Right renal pelvis (tissue), 4 donors: ENCODE measurements at regions not wholly inside any gene's neighbourhood (a gene's known extent, or its start where the extent isn't known, plus 50 kb on each side); places are given as distances from the start of the nearest gene placed in this dataset.
"Not testable (repeated sequence)": the region's sequence is repeated elsewhere in the genome, so short reads cannot be mapped to it uniquely, and the experiment has no call there.

Experiments used
- DNase-seq, 4 donors: peaks; one replicate each; pipeline ENCODE4 v3.0.0-alpha.2; 2013; ENCODE audit warnings: low read depth in 4 of 4, low spot score in 3 of 4, missing footprints in 1 of 4

DNA sequence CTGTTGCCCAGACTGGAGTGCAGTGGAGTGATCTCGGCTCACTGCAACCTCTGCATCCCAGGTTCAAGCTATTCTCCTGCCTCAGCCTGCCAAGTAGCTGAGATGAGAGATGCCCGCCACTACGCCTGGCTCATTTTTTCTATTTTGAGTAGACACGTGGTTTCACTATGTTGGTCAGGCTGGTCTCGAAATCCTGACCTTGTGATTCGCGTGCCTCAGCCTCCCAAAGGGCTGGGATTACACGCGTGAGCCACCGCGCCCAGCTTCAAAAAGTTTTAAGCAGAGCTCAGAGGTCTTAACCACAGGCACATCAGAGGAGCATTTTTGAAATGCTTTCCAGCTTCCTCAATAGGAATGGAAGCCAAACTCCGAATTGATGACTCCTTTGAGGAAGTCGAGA, 291.2 kb upstream of the FRG2C start:
- DNase-seq: not testable (repeated sequence)

DNA sequence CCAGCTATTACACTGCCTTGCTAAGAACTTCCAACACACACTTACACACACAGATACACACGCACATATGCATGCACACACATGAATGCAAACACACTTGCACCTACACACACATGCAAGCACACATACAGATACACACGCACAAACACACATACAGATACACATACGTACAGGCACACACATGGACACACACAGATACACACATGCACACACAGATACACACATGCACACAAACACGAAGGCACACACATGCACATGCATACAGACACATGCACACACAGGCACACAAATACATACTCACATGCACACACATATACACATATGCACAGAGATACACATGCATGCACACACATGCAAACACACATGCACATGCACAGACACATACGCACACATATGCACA, 284.3 kb upstream of the FRG2C start:
- not testable (repeated sequence) for DNase-seq

GRCh38 chr3:75380276-75380771, 283.8 kb upstream of the FRG2C start:
- DNase-seq: no peak

DNA sequence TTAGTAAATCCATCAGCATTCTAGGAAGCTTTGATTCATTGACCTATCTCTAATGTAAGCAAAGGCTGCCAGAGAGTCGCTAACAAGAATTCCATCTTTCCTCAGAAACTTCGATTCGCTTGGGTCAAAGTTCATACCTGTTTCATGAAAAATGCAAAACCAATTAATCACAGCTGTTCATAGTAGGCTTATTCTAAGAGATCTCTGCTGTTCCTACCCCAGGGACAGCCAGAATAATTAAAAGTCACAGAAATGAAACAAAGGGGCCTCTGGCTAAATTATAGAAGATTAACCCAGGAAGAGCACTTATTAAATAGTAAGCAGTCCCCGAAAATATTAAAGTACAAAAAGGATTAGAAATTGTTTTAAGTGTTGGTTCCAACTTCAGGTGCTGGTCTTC, 280.1 kb upstream of the FRG2C start:
- not testable (repeated sequence) for DNase-seq

DNA sequence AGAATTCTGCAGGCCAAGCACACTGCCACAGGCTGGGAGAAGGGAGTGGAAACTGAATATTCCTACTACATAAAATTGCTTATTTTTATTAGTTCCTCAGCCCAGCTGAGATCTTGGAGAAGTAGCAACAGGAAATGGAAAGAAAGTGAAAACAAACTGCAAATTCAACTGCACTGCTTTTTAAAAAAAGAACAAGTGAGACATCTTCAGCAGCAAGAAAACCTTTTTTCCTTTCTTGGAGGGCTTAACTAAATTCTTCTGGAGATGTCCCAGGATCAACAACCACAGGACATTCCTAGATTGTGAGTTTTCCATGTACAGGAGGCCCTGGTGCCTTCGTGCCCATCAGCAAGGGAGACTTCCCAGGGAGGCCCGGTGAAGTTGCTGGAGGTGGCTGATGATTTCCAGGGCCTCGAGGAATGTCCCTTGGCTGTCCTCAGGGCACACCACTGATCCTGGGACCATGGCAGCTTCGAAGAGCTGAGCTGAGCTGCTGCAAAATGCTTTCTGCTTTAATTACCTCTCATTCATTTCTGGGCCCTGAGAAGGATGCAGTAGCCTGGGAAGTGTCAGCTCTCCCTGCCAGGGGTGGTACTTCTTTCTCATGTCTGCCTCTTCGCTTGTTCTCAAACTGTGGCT, 275.5 kb upstream of the FRG2C start:
- DNase-seq: not testable (repeated sequence)

GRCh38 chr3:75393288-75393694, 270.8 kb upstream of the FRG2C start:
- not testable (repeated sequence) for DNase-seq

DNA sequence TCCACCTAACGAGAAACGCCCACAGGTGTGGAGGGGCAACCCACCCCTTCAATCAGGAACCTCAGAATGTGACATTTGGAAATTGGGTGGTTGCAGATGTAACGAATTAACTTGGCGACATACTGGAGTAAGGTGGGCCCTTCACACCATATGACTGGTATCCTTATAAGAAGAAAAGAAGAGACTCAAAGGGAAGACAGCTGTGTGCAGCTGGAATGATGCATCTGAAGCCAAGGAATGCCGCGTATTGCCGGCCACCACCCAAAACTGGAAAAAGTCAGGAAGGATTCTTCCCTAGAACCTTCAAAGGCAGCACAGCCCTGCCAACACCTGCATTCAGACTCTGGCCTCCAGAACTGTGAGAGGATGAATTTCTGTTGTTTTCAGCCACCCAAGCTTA, 270.0 kb upstream of the FRG2C start:
- DNase-seq: not testable (repeated sequence)

DNA sequence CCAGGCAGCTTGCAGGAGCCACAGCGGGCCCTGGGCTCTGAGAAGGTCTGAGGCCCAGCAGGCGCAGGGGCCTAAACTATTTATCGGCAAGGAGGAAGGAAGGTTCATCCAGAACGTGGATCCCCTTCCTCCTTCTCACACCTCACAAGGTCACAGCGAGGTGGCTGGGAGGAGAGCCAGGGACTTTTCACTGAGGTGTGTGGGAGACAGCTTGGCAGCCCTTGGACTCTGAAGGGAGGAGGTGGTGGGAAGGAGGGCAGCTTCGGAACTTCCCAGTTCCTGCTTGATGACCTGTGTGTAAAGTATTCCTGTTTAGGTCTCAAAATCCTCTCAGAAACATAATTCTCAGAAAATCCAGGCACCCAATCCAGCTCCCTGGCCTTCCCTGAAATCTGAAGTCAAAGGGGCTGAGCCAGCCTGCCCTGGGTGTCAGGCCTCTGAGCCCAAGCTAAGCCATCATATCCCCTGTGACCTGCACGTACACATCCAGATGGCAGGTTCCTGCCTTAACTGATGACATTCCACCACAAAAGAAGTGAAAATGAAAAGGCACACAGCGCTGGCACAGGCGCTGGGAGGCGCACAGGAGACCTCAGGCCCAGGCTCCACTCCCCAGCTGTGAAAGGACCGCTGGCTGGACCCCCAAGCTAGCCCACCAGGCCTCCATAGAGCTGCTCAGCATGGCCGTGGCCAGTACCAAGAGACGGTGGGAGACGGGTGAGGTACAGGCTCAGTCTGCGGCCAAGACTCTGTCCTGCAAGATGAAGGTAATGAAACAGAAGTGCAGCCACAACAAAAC, 269.4 kb upstream of the FRG2C start:
- DNase-seq: not testable (repeated sequence)

DNA sequence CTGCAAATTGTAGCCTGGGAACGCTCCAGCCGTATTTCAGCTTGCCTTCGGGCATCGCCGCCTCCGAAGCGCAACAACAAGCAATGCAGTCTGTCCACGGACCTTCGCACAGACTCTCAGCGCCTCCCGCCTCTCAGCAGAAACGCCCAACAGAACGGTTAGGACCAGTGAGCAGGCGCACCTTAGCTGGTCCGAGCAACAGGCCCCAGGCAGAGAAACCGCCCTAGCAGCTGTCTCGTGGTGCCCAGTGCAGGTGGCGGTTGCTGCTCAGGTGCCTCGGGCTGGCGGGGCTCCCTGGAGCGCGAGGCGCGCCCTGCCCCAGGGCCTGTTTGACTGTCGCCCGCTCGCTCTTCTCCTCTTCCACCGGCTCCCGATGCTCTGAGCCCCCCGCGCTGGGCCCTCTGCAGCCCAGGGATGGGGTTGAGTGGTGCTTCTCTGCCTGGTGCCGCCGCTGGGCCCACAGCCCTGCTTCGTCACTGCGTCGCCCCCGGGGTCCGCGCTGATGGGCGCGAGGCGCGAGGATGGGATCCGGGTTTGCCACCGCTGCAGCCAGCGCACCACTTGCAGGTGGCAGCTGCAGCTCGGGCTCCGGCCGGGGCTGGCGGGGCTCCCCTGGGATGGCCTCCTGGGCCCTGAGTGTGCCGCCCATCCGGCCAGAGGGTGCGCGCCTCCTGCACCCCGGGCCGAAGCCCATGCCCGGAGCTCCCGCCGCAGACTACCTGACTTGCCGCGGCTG, 268.4 kb upstream of the FRG2C start:
- no peak for DNase-seq

- DNase-seq: no peak
Observed at GRCh38 chr3:75396316-75396802, 267.8 kb upstream of the FRG2C start.

DNA sequence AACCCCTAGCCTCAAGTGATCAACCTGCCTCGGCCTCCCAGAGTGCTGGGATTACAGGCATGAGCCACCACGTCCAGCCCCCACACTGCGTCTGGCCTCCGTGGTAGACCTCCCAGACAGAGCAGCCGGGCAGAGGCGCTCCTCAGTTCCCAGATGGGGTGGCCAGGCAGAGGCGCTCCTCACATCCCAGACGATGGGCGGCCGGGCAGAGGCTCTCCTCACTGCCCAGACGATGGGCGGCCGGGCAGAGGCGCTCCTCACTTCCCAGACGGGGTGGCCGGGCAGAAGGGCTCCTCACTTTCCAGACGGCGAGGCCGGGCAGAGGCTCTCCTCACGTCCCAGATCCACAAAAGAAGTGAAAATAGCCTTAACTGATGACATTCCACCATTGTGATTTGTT, 266.6 kb upstream of the FRG2C start:
- not testable (repeated sequence) for DNase-seq

- DNase-seq: not testable (repeated sequence)
Observed at GRCh38 chr3:75422101-75422945, 241.8 kb upstream of the FRG2C start.

DNA sequence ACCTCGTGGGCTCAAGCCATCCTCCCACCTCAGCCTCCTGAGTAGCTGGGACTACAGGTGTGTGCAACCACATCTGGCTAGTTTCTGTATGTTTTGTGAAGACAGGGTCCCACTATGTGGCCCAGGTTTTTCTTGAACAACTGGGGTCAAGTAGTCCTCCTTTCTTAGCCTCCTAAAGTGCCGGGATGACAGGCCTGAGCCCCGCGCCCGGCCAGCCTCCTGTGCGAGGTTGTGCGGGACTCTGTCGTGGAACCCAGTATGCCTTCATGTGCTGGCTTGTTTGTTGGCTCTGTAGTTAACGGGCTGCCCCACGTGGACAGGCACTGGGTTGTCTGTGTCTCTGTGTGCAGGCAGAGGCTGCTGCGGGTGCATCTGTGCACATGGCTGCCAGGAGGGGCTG, 238.7 kb upstream of the FRG2C start:
- not testable (repeated sequence) for DNase-seq

DNA sequence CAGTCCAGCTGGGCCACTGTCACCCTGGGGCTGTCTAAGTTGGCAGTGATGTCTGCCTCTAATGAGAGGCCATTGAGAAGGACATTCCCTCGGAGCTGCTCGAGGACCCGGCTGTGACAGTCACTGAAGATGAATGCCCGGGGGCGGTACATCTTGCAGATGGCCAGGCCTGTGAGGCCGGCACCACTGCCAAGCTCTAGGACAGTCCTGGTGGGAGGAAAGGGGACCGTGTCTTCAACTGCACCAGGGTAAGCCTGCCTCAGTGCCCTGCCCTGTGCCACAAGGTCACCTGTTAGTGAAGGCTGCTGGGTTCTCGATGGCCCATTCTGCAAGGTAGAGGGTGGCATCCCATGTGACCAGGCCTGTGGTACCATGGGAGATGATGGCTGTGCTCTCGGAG, 236.6 kb upstream of the FRG2C start:
- DNase-seq: not testable (repeated sequence)

DNA sequence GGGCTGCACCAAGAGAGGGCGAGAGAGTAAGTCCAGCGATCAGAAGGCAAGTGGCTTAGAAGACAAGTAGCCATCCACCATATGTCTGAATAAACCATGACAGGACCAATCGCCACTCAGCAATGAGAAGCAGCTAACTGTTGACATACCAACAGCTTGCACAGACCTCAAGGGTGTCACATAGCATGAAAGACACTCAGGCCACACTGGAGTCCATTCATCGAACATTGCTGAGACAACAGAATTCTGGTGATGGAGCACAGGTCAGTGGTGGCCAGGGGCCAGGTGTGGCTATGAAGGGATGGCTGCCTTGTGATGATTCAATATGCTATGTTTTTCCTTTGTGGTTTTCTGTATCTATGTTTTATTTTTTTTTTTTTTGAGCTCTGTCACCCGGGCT, 236.2 kb upstream of the FRG2C start:
- DNase-seq: not testable (repeated sequence)

DNA sequence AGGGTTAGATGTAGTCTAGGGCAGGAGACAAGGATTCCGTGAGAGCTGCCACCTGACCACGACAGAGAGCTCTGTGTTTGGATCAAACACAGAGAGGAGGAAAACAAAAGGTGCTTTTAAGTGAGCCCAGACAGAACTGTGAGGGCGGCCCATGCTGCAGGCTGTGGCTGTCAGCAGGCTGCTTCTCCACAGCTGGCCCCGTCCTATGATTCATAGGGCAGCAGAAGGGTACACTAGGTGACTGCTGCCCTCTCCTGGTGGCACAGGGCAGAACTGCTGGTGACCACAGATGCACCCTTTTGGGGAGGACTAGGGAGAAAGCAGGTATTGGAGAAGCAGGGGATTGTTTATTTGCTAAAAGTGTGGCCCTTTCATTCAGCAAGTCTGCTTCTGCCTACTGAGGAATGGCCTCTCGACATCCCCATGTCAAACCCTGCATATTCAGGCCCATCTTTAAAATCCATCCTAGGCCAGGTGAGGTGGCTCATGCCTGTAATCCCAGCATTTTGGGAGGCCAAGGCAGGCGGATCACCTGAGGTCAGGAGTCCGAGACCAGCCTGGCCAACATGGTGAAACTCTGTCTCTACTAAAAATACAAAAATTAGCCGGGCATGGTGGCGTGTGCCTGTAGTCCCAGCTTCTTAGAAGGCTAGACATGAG, 234.4 kb upstream of the FRG2C start:
- peak; percentile 27 to 51 (median 38) for DNase-seq

DNA sequence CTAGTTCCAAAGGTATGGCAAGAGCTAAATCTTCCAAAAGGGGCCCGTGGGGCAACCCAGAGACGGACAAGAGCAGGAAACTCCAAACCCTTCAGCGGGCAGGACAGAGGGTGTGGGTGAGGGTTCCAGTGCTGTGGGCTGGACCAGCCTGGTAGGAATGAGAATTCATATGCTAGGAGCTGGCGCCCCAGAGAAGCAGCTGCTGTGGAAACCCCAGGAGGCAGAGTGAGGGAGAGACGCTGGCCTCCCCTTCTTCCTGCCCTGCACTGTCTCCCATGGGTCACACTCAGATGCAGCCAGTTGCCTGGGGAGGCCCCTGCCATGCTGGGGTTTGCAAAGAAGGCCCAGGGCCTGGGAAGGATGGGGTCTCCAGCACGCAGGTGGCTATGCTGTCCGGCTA, 233.7 kb upstream of the FRG2C start:
- not testable (repeated sequence) for DNase-seq

GRCh38 chr3:75431120-75431519, 233.0 kb upstream of the FRG2C start:
- DNase-seq: not testable (repeated sequence)

- DNase-seq: not testable (repeated sequence)
Observed at GRCh38 chr3:75432466-75432865, 231.7 kb upstream of the FRG2C start.

DNA sequence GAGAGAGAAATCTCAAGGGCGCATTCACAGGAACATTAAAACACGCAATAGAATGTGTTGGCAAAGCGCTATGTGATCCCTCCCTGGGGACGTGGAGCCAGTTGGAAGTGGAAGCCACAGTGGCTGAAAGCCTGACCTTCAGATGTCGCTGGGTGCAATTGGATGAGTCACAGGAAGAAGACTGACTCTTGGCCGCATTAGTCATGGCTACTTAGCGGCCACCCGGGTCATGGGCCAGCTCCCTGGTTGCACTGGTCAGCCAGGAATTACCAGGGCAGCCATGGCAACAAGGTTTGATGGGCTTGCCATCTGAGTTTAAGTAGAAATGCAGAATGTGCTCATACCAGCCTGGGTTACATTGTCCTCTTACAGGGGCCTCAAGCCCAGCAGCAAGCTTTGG, 231.2 kb upstream of the FRG2C start:
- DNase-seq: not testable (repeated sequence)
